Caco-2 (cell line): ENCODE measurements at regions not wholly inside any gene's neighbourhood (a gene's known extent, or its start where the extent isn't known, plus 50 kb on each side); places are given as distances from the start of the nearest gene placed in this dataset.

Source experiments
- BruUV-seq: library from RNA; stranded (reverse); fragments of 400-500 nt; replicated peaks from 2 replicates; lab custom pipeline; 2021; lab: Mats Ljungman, UMichigan
- CTCF ChIA-PET: fragments of 300-600 bp; sonication (Branson Sonifier 250); formaldehyde crosslinking; loops from one replicate; lab custom pipeline; 2022; ENCODE audit warnings: antibody characterized with exemption; lab: Charles Lee
- POLR2A ChIA-PET: fragments of 300-600 bp; sonication (Branson Sonifier 250); formaldehyde crosslinking; loops from one replicate; lab custom pipeline; 2022; ENCODE audit warnings: antibody characterized with exemption; lab: Charles Lee
- DNase-seq, 2 experiments: peaks; one replicate each; pipeline versions ENCODE4 v3.0.0 to v3.0.0-alpha.2; 2020 to 2022
- H3K27me3 ChIP-seq: replicated peaks from 2 replicates; pipeline ENCODE4 v1.6.0; 2011; ENCODE audit warnings: low read length; ENCODE audit not compliant: control insufficient read depth, insufficient read depth
- H3K36me3 ChIP-seq: 2 replicates; pipeline ENCODE4 v1.5.1; 2011; ENCODE audit warnings: low read length; ENCODE audit not compliant: control insufficient read depth, insufficient read depth
- H3K4me1 ChIP-seq: fragments of 250-450 bp; sonication (Bioruptor Pico); 2 replicates; pipeline ENCODE4 v1.5.1; 2020; ENCODE audit warnings: mild to moderate bottlenecking
- H3K4me3 ChIP-seq: 2 replicates; pipeline ENCODE4 v1.5.1; 2011; ENCODE audit warnings: low read depth, mild to moderate bottlenecking, control low read depth, low read length
- H3K9me3 ChIP-seq: fragments of 250-450 bp; sonication (Bioruptor Pico); 2 replicates; pipeline ENCODE4 v1.5.1; 2020; ENCODE audit warnings: mild to moderate bottlenecking, moderate library complexity
- H3K27ac Mint-ChIP-seq: one replicate; pipeline ENCODE4 v1.8.0; 2022; ENCODE audit warnings: mixed read lengths; ENCODE audit not compliant: unreplicated experiment
- H3K27me3 Mint-ChIP-seq: one replicate; pipeline ENCODE4 v1.8.0; 2022; ENCODE audit warnings: mixed read lengths; ENCODE audit not compliant: insufficient read depth, unreplicated experiment
- H3K36me3 Mint-ChIP-seq: one replicate; pipeline ENCODE4 v1.8.0; 2022; ENCODE audit warnings: mild to moderate bottlenecking, mixed read lengths; ENCODE audit not compliant: insufficient read depth, unreplicated experiment
- H3K4me1 Mint-ChIP-seq: one replicate; pipeline ENCODE4 v1.8.0; 2022; ENCODE audit warnings: low read depth, mixed read lengths; ENCODE audit not compliant: unreplicated experiment
- H3K4me3 Mint-ChIP-seq: one replicate; pipeline ENCODE4 v1.8.0; 2022; ENCODE audit warnings: mild to moderate bottlenecking, moderate library complexity, mixed read lengths; ENCODE audit not compliant: unreplicated experiment
- H3K9me3 Mint-ChIP-seq: one replicate; pipeline ENCODE4 v1.8.0; 2022; ENCODE audit warnings: mixed read lengths; ENCODE audit not compliant: unreplicated experiment
- intact Hi-C: fragments of 100-400 bp; cut with micrococcal nuclease; formaldehyde crosslinking; loops from one replicate; pipeline ENCODE4 v1.10.0; 2022; ENCODE audit not compliant: unreplicated experiment
- TF ChIP-seq, protein P1 (sequence below), 2 experiments: fragments of 200-600 bp in 1 of 2; IDR thresholded peaks; 1 replicate in 1 of 2; 2 replicates in 1 of 2; pipeline versions ENCODE4 v1.5.1 to v1.8.0; 2011 to 2022; ENCODE audit warnings: antibody characterized with exemption in 1 of 2, control low read depth in 1 of 2, inconsistent platforms in 1 of 2, low read depth in 1 of 2, low read length in 1 of 2, mild to moderate bottlenecking in 1 of 2, moderate library complexity in 1 of 2; ENCODE audit not compliant: insufficient read depth in 1 of 2, severe bottlenecking in 1 of 2, unreplicated experiment in 1 of 2

GRCh38 chr13:65260946-65261891 lies 1968.9 kb downstream of the PCDH9 start:
- intact Hi-C loops: no loop called here
- Mint-ChIP-seq H3K4me3 (no peak overlapping the region), H3K27ac (no peak overlapping the region)

DNA sequence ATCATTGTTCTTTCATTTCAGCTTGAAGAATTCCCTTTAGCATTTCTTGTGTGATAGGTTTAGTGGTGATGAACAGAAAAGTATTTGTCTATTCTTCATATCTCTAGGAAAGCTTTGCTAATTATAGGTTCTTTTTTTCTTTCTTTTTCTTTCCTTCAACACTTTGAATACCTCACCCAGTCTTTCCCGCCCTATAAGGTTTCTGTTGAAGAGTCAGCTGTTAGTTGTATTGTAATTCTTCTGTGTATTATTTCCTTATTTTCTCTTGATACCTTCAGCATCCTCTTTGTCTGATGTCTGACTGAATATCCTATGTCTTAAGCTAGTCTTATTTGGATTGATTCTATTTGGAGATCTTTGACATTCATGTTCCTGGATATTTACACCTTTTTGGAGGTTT lies 1989.4 kb downstream of the PCDH9 start:
- no peak overlapping the region for H3K4me3 Mint-ChIP-seq
- CTCF ChIA-PET: no interaction called here
- no TSS peak for BruUV-seq
- peaks cover 24% of the 10 kb centered on the region for H3K4me1 ChIP-seq
- H3K4me3 ChIP-seq: no peak overlapping the region
- H3K9me3 Mint-ChIP-seq: peaks cover 41% of the 10 kb centered on the region
- no peaks in the 10 kb centered on the region for H3K27me3 ChIP-seq
- no peak for DNase-seq
- no peaks in the 10 kb centered on the region for H3K27me3 Mint-ChIP-seq
- H3K36me3 ChIP-seq: no peaks in the 10 kb centered on the region
- TF ChIP-seq, protein P1, sequence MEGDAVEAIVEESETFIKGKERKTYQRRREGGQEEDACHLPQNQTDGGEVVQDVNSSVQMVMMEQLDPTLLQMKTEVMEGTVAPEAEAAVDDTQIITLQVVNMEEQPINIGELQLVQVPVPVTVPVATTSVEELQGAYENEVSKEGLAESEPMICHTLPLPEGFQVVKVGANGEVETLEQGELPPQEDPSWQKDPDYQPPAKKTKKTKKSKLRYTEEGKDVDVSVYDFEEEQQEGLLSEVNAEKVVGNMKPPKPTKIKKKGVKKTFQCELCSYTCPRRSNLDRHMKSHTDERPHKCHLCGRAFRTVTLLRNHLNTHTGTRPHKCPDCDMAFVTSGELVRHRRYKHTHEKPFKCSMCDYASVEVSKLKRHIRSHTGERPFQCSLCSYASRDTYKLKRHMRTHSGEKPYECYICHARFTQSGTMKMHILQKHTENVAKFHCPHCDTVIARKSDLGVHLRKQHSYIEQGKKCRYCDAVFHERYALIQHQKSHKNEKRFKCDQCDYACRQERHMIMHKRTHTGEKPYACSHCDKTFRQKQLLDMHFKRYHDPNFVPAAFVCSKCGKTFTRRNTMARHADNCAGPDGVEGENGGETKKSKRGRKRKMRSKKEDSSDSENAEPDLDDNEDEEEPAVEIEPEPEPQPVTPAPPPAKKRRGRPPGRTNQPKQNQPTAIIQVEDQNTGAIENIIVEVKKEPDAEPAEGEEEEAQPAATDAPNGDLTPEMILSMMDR (IDR thresholded peaks at IDR 0.05; ENCODE audit: insufficient read depth in 1 of 2, low read depth in 1 of 2, low read length in 1 of 2, severe bottlenecking in 1 of 2, unreplicated experiment in 1 of 2): no peak
- H3K36me3 Mint-ChIP-seq: no peaks in the 10 kb centered on the region
- H3K27ac Mint-ChIP-seq: peak overlapping the region; percentile 12
- POLR2A ChIA-PET: no interaction called here
- peaks cover 30% of the 10 kb centered on the region for H3K9me3 ChIP-seq
- no peaks in the 10 kb centered on the region for H3K4me1 Mint-ChIP-seq
- intact Hi-C loops: loop anchor here (1.0 kb wide), 1 partner anchor 82 kb away; no protein-coding TSS in a partner anchor

More at GRCh38 chr13:65260946-65261891, 1968.9 kb downstream of the PCDH9 start:
- no peaks in the 10 kb centered on the region for H3K27me3 Mint-ChIP-seq
- POLR2A ChIA-PET: no interaction called here
- Histone ChIP-seq H3K4me3 (no peak overlapping the region), H3K36me3 (no peaks in the 10 kb centered on the region), H3K4me1 (no peaks in the 10 kb centered on the region), H3K9me3 (0 out of 2 replicates have a peak, but pooled peaks cover 2% of the 10 kb centered on the region), H3K27me3 (no peaks in the 10 kb centered on the region)
- peaks cover 9% of the 10 kb centered on the region for H3K9me3 Mint-ChIP-seq
- TF ChIP-seq, protein P1 (IDR thresholded peaks at IDR 0.05; ENCODE audit: insufficient read depth in 1 of 2, low read depth in 1 of 2, low read length in 1 of 2, severe bottlenecking in 1 of 2, unreplicated experiment in 1 of 2): no peak
- no peaks in the 10 kb centered on the region for H3K36me3 Mint-ChIP-seq
- BruUV-seq: no TSS peak
- CTCF ChIA-PET: no interaction called here
- no peaks in the 10 kb centered on the region for H3K4me1 Mint-ChIP-seq
- no peak for DNase-seq

- ChIA-PET POLR2A (no interaction called here), CTCF (no interaction called here)
- Mint-ChIP-seq H3K9me3 (peaks cover 28% of the 10 kb centered on the region), H3K36me3 (no peaks in the 10 kb centered on the region), H3K27ac (no peak overlapping the region), H3K4me1 (no peaks in the 10 kb centered on the region), H3K27me3 (no peaks in the 10 kb centered on the region), H3K4me3 (no peak overlapping the region)
- Histone ChIP-seq H3K36me3 (no peaks in the 10 kb centered on the region), H3K27me3 (no peaks in the 10 kb centered on the region), H3K4me1 (peaks cover 22% of the 10 kb centered on the region), H3K4me3 (no peak overlapping the region), H3K9me3 (peaks cover 31% of the 10 kb centered on the region)
- intact Hi-C loops: no loop called here
- BruUV-seq: no TSS peak
- TF ChIP-seq, protein P1 (IDR thresholded peaks at IDR 0.05; ENCODE audit: insufficient read depth in 1 of 2, low read depth in 1 of 2, low read length in 1 of 2, severe bottlenecking in 1 of 2, unreplicated experiment in 1 of 2): no peak
- DNase-seq: no peak
Measured at GRCh38 chr13:65236841-65237418, 1993.2 kb downstream of the PCDH9 start.
